ENCODE measurements at regions not wholly inside any gene's neighbourhood (a gene's known extent, or its start where the extent isn't known, plus 50 kb on each side); places are given as distances from the start of the nearest gene placed in this dataset.

DNA sequence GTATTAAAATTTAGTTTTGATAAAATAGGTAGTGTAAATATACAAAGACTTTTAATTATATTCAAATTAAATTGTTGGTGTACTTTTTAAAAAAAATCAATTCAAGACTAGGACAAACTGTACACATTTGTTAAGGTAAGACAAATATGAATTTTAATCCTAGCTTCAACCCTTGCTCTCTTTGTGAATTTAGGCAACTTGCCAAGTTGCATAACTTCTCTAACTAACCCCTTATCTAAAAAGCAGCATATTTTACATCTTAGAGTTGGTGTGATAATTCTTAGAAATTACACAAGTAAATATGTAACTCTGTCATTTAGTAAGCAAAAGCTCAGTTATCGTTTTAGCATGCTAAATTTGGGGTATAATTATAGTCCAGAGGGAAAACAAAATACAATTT is 78.1 kb upstream of the FSTL5 start:
- no peak overlapping the region for H3K4me3 ChIP-seq (replicated peaks in 1 of 3)
- no peaks in the 10 kb centered on the region for H3K27me3 ChIP-seq
- no peaks in the 10 kb centered on the region for H3K4me1 ChIP-seq
- DNase-seq = no peak
- no peaks in the 10 kb centered on the region for H3K36me3 ChIP-seq
- WGBS, 2 donors = 67 to 70% methylated on average over 1 of the region's 1 CpG
- intact Hi-C loops (cut with DNase I) = no loop called here
- TF ChIP-seq, protein P1, sequence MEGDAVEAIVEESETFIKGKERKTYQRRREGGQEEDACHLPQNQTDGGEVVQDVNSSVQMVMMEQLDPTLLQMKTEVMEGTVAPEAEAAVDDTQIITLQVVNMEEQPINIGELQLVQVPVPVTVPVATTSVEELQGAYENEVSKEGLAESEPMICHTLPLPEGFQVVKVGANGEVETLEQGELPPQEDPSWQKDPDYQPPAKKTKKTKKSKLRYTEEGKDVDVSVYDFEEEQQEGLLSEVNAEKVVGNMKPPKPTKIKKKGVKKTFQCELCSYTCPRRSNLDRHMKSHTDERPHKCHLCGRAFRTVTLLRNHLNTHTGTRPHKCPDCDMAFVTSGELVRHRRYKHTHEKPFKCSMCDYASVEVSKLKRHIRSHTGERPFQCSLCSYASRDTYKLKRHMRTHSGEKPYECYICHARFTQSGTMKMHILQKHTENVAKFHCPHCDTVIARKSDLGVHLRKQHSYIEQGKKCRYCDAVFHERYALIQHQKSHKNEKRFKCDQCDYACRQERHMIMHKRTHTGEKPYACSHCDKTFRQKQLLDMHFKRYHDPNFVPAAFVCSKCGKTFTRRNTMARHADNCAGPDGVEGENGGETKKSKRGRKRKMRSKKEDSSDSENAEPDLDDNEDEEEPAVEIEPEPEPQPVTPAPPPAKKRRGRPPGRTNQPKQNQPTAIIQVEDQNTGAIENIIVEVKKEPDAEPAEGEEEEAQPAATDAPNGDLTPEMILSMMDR (IDR thresholded peaks at IDR 0.05) = no peak
- no peak for TF ChIP-seq POLR2A (IDR thresholded peaks at IDR 0.05)
- H3K9me3 ChIP-seq = no peaks in the 10 kb centered on the region
- H3K27ac ChIP-seq = no peak overlapping the region

DNA sequence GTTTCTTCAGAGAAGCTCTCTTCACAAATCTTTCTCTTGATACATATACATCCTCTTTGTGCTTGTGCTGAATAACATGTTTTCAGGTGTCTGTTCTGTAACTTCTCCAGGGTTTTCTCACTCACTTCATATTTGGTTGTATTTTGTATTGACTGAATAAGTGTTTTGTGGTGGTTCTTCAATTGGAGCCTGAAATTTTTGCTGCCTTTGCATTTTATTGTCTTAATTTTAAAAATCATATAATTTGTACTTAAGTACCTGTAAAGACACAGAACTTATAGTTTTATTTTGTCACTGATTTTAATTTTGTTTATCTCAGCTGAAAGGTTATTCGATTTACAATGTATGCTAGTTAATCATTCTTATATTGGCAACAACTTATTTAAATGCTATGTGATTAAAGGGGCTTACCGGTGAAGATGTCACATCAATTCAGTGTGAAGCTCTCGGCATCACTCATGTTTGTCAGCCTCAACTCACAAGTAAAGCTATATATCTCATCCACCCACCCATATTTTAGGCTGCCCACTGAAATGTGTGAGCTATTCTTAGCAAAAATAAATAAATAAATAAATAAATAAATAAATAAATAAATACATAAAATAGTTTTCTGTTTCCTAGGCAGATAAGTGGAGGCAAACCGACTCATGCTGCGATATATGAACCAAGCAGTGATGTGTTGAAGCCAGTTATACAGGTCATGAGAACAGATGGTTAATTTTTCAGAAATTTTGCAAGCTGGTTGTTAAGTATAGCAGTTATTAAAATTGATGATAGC is 76.4 kb upstream of the FSTL5 start:
- Histone ChIP-seq H3K36me3 (no peaks in the 10 kb centered on the region), H3K27ac (no peak overlapping the region), H3K27me3 (no peaks in the 10 kb centered on the region), H3K4me1 (no peaks in the 10 kb centered on the region), H3K4me3 (replicated peaks in 1 of 3) (no peak overlapping the region), H3K9me3 (no peaks in the 10 kb centered on the region)
- no peak for DNase-seq
- intact Hi-C loops (cut with DNase I) = no loop called here
- TF ChIP-seq, protein P1 (IDR thresholded peaks at IDR 0.05) = no peak
- TF ChIP-seq POLR2A (IDR thresholded peaks at IDR 0.05) = no peak
- WGBS, 2 donors = 93 to 96% methylated on average over 5 of the region's 5 CpGs

DNA sequence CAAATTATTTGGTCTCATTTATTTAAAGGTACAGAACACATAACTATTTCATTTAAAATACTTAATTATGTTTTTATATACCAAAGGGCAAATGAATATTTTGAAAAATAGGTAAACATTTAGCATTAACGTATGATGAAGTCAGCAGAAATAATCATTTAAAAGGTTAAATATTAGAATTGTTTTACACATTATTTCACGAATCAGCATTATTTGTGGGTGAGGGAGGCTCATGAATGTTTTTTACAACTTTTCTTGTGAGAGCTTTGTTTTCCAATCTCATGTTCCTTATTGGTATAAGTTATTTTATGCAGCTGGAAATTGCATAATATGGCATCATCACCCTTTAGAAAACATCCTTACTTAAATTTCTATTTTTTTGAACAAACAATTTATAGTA is 73.9 kb upstream of the FSTL5 start:
- TF ChIP-seq, protein P1 (IDR thresholded peaks at IDR 0.05) = no peak
- no peak for TF ChIP-seq POLR2A (IDR thresholded peaks at IDR 0.05)
- Histone ChIP-seq H3K4me1 (no peaks in the 10 kb centered on the region), H3K27me3 (no peaks in the 10 kb centered on the region), H3K36me3 (no peaks in the 10 kb centered on the region), H3K27ac (no peak overlapping the region), H3K4me3 (replicated peaks in 1 of 3) (no peak overlapping the region), H3K9me3 (no peaks in the 10 kb centered on the region)
- intact Hi-C loops (cut with DNase I) = no loop called here
- WGBS, 2 donors = 86 to 87% methylated on average over 2 of the region's 2 CpGs
- no peak for DNase-seq

DNA sequence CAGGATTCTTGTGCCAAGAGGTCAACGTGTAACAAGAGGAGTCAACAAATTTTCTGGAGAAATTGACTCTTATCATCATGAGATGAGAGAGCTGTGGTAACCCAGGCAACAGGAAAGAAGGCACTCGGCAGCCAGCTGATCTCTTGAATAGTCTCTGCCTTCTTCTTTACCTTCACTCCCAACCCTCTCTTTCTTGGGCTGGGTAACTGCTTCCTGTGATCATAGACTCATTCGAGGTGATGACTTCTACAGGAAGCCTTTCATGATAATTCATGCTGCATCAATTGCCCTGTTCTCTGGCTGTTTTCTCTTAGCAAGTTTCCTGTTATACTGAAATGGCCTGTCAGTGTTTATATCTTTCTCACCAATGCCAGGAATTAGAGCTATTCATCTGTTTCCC is 70.8 kb upstream of the FSTL5 start:
- TF ChIP-seq, protein P1 (IDR thresholded peaks at IDR 0.05) = no peak
- no peak for TF ChIP-seq POLR2A (IDR thresholded peaks at IDR 0.05)
- WGBS, 2 donors = 50 to 52% methylated on average over 3 of the region's 3 CpGs
- DNase-seq = no peak
- intact Hi-C loops (cut with DNase I) = no loop called here
- Histone ChIP-seq H3K36me3 (no peaks in the 10 kb centered on the region), H3K27ac (no peak overlapping the region), H3K27me3 (no peaks in the 10 kb centered on the region), H3K9me3 (no peaks in the 10 kb centered on the region), H3K4me3 (replicated peaks in 1 of 3) (no peak overlapping the region), H3K4me1 (no peaks in the 10 kb centered on the region)

DNA sequence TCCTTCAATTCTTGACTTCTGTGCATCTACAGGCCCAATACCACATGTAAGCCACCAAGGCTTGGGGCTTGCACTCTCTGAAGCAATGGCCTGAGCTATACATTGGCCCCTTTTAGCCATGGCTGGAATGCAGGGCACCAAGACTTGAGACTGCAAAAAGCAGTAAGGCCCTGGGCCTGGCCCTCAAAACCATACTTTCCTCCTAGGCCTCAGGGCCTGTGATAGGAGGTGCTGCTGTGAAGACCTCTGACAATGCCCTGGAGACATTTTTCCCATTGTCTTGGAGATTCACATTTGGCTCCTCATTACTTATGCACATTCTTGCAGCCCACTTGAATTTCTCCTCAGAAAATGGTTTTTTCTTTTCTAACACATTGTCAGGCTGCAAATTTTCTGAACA is 68.5 kb upstream of the FSTL5 start:
- no peaks in the 10 kb centered on the region for H3K36me3 ChIP-seq
- H3K4me1 ChIP-seq = no peaks in the 10 kb centered on the region
- no peaks in the 10 kb centered on the region for H3K27me3 ChIP-seq
- H3K4me3 ChIP-seq (replicated peaks in 1 of 3) = no peak overlapping the region
- no peak for TF ChIP-seq POLR2A (IDR thresholded peaks at IDR 0.05)
- TF ChIP-seq, protein P1 (IDR thresholded peaks at IDR 0.05) = no peak
- intact Hi-C loops (cut with DNase I) = no loop called here
- no peaks in the 10 kb centered on the region for H3K9me3 ChIP-seq
- no peak overlapping the region for H3K27ac ChIP-seq
- DNase-seq = no peak
